Neutrophil (primary cell): ENCODE measurements at regions not wholly inside any gene's neighbourhood (a gene's known extent, or its start where the extent isn't known, plus 50 kb on each side); places are given as distances from the start of the nearest gene placed in this dataset.

ENCODE experiments used
- H3K27ac ChIP-seq: fragments of 200-600 bp; sonication (generic); 2 replicates; pipeline ENCODE4 v1.5.1; 2016; ENCODE audit warnings: mild to moderate bottlenecking, moderate library complexity
- H3K27me3 ChIP-seq: fragments of 200-600 bp; sonication (generic); 2 replicates; pipeline ENCODE4 v1.6.0; 2016; ENCODE audit warnings: mild to moderate bottlenecking
- H3K36me3 ChIP-seq: fragments of 200-600 bp; sonication (generic); 2 replicates; pipeline ENCODE4 v1.5.1; 2017
- H3K4me1 ChIP-seq, 2 experiments: fragments of 200-600 bp in 1 of 2; sonication (generic) in 1 of 2; 1 replicate in 1 of 2; 2 replicates in 1 of 2; pipeline versions ENCODE4 v1.5.1 to v1.6.1; 2013 to 2016; ENCODE audit warnings: low read depth in 1 of 2, low read length in 1 of 2, mild to moderate bottlenecking in 1 of 2, moderate library complexity in 1 of 2; ENCODE audit not compliant: control insufficient read depth in 1 of 2, insufficient read depth in 1 of 2
- H3K4me3 ChIP-seq, 2 experiments: fragments of 200-600 bp in 1 of 2; sonication (generic) in 1 of 2; 1 replicate in 1 of 2; 2 replicates in 1 of 2; pipeline ENCODE4 v1.5.1; 2013 to 2016; ENCODE audit warnings: low read depth in 1 of 2, low read length in 1 of 2, mild to moderate bottlenecking in 1 of 2, moderate library complexity in 1 of 2
- H3K9me3 ChIP-seq: fragments of 200-600 bp; sonication (generic); 2 replicates; pipeline ENCODE4 v1.5.1; 2016
- TF ChIP-seq, protein P1 (sequence below): fragments of 200-600 bp; sonication (generic); IDR thresholded peaks from 2 replicates; pipeline ENCODE4 v1.5.1; 2016; ENCODE audit warnings: antibody characterized with exemption

DNA sequence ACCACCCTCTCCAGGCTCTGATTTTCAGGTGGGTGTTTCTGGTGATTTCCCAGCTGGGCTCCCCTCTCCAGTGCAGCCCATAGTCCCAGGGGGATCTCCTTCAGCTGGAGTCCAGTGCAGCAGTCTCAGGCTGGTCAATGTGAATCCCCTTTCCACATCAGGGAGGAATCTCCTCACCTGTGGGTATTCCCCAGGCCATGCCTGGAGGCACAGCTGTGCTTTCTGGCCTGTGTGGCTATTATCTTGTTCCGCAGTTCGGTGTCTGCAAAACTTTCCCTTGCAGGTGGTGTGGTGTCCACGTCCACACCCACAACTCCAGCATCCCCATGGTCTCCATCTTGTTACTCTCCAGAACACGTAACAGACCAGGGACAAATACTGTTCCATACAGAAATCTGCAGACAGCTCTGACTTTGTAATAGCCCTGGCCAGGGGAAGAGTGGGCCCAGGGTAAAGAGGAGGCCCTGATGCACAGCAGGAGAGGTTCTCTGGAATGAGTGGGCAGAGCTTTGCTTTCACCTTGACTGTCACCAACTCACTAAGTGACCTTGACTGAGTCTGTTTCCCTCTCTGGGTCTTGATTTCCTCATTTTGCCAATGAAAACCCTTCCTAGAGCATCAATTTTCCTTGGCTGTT lies 183.2 kb downstream of the CSNK2A3 start:
- TF ChIP-seq, protein P1, sequence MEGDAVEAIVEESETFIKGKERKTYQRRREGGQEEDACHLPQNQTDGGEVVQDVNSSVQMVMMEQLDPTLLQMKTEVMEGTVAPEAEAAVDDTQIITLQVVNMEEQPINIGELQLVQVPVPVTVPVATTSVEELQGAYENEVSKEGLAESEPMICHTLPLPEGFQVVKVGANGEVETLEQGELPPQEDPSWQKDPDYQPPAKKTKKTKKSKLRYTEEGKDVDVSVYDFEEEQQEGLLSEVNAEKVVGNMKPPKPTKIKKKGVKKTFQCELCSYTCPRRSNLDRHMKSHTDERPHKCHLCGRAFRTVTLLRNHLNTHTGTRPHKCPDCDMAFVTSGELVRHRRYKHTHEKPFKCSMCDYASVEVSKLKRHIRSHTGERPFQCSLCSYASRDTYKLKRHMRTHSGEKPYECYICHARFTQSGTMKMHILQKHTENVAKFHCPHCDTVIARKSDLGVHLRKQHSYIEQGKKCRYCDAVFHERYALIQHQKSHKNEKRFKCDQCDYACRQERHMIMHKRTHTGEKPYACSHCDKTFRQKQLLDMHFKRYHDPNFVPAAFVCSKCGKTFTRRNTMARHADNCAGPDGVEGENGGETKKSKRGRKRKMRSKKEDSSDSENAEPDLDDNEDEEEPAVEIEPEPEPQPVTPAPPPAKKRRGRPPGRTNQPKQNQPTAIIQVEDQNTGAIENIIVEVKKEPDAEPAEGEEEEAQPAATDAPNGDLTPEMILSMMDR, result no peak

DNA sequence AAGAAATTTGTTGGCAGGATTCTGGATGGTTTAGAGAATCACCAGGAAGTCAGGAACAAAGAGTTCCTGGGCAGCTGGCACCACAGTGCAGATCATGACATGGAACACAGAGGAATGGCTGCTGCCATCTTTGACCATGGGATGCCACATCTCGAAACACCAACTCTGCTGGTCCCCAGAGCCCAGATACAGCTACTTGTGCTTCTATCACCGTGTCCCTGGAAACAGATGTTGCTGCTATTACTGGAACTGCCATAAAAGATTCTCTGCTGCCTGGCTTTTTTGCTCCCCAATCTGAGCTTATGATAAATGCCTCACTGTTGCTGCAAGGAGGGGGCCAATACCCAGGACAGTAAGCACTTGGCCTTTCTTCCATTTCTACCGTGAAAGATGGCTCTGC lies 185.2 kb downstream of the CSNK2A3 start:
- TF ChIP-seq, protein P1, result no peak
- Histone ChIP-seq H3K36me3 (no peaks in the 10 kb centered on the region), H3K9me3 (no peaks in the 10 kb centered on the region), H3K4me1 (no peaks in the 10 kb centered on the region), H3K4me3 (no peak overlapping the region), H3K27ac (no peak overlapping the region), H3K27me3 (peaks cover 5% of the 10 kb centered on the region)

More for the DNA sequence above, 183.2 kb downstream of the CSNK2A3 start:
- H3K4me3 ChIP-seq, result no peak overlapping the region
- no peaks in the 10 kb centered on the region for H3K36me3 ChIP-seq
- H3K4me1 ChIP-seq, result no peaks in the 10 kb centered on the region
- H3K9me3 ChIP-seq, result no peaks in the 10 kb centered on the region
- H3K27me3 ChIP-seq, result peaks cover 5% of the 10 kb centered on the region
- no peak overlapping the region for H3K27ac ChIP-seq

DNA sequence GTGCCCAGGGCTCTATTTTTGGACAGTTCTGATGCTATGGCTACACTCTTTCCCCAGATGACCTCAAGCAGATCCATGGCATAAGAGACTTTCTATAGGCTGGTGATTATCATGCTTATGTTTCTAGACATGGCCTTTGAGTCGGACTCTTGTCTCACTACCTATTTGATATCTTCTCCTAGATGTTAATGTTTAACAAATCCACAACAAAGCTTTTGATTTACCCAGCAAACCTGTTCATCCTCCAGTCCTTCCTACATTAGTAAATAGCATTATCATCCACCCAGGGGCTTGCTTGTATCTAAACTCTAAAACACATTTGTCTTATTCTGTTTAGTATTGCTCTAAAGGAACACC lies 188.7 kb downstream of the CSNK2A3 start:
- peaks cover 5% of the 10 kb centered on the region for H3K27me3 ChIP-seq
- no peak overlapping the region for H3K27ac ChIP-seq
- no peak overlapping the region for H3K4me3 ChIP-seq
- no peaks in the 10 kb centered on the region for H3K36me3 ChIP-seq
- TF ChIP-seq, protein P1, result no peak
- no peaks in the 10 kb centered on the region for H3K9me3 ChIP-seq
- H3K4me1 ChIP-seq, result no peaks in the 10 kb centered on the region

DNA sequence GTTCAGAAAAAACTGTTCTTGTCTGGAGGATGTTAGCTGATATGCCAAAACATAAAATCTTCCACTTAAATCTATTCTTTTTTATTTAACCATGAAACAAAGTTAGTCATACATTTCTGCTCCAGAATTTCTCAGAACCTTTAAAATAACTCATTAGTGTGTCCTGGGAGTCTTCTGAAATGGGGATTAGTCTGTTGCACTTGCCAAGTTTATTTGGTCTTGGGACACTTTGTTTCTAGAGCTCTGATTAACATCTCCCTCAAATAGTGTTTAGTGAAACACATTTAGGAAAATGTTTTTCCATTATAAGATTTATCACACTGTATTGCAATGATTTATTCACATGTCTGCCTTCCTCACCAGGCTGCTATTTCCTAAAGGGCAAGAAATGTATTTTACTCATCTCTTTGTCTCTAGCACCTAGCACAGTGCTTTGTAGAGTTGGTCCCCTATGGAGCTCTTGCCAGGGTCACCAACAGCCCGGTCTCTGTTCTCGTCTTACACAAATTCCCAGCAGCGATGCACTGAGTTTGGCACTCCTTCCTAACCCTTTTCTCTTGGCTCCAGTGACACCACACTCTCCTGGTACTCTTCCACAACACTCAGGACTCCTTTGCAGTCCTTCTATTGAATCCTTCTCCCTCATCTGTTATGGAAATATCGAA lies 189.2 kb downstream of the CSNK2A3 start:
- TF ChIP-seq, protein P1, result no peak
- H3K4me3 ChIP-seq, result no peak overlapping the region
- no peaks in the 10 kb centered on the region for H3K36me3 ChIP-seq
- peaks cover 5% of the 10 kb centered on the region for H3K27me3 ChIP-seq
- no peaks in the 10 kb centered on the region for H3K4me1 ChIP-seq
- no peak overlapping the region for H3K27ac ChIP-seq
- H3K9me3 ChIP-seq, result no peaks in the 10 kb centered on the region

DNA sequence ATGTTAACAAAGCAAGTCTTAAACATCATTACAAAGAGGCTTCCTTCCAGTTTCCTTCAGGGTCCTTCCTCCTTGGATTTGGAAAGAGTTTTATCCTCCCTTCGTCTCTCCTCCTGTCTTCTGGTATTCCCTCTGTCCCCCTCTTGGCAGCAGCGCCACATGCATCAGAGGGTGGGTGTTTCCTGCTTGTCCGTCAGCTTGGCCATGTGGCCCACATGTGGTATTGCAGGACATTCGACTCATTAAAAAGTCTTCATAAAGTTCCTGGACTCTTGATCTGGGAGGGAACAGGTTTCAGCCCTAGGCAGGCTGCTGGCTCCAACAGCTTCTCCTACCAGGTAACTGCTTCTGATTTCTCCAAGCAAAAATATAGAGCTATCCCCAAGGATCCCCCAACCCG lies 189.8 kb downstream of the CSNK2A3 start:
- TF ChIP-seq, protein P1, result no peak
- Histone ChIP-seq H3K9me3 (no peaks in the 10 kb centered on the region), H3K4me1 (no peaks in the 10 kb centered on the region), H3K27ac (no peak overlapping the region), H3K27me3 (peaks cover 5% of the 10 kb centered on the region), H3K4me3 (no peak overlapping the region), H3K36me3 (no peaks in the 10 kb centered on the region)
